ENCODE measurements at regions not wholly inside any gene's neighbourhood (a gene's known extent, or its start where the extent isn't known, plus 50 kb on each side); places are given as distances from the start of the nearest gene placed in this dataset.

DNA sequence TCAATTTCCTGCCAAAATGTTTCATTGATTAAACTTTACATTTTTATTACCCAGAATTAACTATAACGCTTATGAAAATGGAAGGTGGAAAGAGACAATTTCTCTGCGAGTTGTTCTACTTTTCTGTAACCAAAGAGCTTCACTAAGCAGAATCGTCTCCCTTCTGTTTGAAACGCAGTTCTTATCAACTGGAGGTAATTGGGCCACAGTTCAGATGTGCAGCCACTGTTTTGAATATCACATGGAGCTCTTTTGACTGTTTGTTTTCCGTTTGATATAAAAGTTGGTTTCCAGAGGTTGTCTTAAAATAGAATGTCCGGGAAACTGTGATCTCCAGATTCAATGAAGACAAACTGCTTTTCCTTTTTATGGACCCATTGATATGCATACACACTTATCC lies 183.3 kb upstream of the SEL1L start:
- Histone ChIP-seq H3K4me2 (ENCODE audit: low read length) (no peak overlapping the region), H3K4me3 (ENCODE audit: low read depth, low read length, poor library complexity, severe bottlenecking) (no peak overlapping the region), H3K9me3 (ENCODE audit: low read length) (no peaks in the 10 kb centered on the region), H3K4me1 (ENCODE audit: insufficient read depth, low read length, poor library complexity, severe bottlenecking) (no peaks in the 10 kb centered on the region), H3K79me2 (ENCODE audit: insufficient read depth, low read depth, low read length) (no peaks in the 10 kb centered on the region), H2AFZ (ENCODE audit: low read length) (no peak overlapping the region), H3K36me3 (ENCODE audit: insufficient read depth, low read length) (no peaks in the 10 kb centered on the region), H3K9me2 (ENCODE audit: insufficient read depth, low read length) (no peaks in the 10 kb centered on the region), H3K27ac (ENCODE audit: low read depth, low read length, poor library complexity, severe bottlenecking) (no peak overlapping the region), H4K20me1 (ENCODE audit: insufficient read depth, low read length) (no peaks in the 10 kb centered on the region)
- TF ChIP-seq EZH2phosphoT487 (IDR thresholded peaks at IDR 0.05; ENCODE audit: borderline replicate concordance, low read depth, low read length) = no peak
- TF ChIP-seq, protein P1, sequence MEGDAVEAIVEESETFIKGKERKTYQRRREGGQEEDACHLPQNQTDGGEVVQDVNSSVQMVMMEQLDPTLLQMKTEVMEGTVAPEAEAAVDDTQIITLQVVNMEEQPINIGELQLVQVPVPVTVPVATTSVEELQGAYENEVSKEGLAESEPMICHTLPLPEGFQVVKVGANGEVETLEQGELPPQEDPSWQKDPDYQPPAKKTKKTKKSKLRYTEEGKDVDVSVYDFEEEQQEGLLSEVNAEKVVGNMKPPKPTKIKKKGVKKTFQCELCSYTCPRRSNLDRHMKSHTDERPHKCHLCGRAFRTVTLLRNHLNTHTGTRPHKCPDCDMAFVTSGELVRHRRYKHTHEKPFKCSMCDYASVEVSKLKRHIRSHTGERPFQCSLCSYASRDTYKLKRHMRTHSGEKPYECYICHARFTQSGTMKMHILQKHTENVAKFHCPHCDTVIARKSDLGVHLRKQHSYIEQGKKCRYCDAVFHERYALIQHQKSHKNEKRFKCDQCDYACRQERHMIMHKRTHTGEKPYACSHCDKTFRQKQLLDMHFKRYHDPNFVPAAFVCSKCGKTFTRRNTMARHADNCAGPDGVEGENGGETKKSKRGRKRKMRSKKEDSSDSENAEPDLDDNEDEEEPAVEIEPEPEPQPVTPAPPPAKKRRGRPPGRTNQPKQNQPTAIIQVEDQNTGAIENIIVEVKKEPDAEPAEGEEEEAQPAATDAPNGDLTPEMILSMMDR (conservative IDR thresholded peaks at IDR 0.05; ENCODE audit: low read length) = no peak
- DNase-seq (ENCODE audit: low spot score) = no peak
- intact Hi-C loops (cut with micrococcal nuclease; ENCODE audit: unreplicated experiment) = no loop called here
- CTCF ChIA-PET (ENCODE audit: unreplicated experiment) = no interaction called here
- POLR2A ChIA-PET = no interaction called here
- no TSS peak for BruUV-seq (replicated peaks)

DNA sequence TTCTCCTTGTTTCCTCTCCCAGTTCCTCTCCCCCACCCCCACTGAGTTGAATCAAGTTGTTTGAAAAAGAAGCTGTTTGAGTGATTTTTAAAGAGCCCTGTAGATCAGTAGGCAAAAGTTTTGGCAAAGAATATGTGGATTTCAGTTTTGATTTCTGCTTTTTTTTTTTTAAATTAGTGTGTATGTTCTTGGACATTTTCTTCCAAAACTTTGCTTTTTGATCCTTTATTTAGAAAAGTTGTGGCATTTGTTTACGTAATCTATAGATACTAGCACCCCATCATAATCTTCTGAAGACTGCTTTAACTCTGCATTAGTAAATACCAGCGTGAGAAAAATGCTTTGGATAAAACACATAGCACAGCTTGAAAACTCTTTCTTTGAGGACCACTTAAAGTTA lies 190.3 kb upstream of the SEL1L start:
- no peak overlapping the region for H2AFZ ChIP-seq (ENCODE audit: low read length)
- DNase-seq (ENCODE audit: low spot score) = no peak
- ChIA-PET POLR2A (interaction anchor here (2.7 kb wide), 1 partner anchor 9 kb away, joined by 8 read pairs; no protein-coding TSS in a partner anchor), CTCF (ENCODE audit: unreplicated experiment) (no interaction called here)
- H3K79me2 ChIP-seq (ENCODE audit: insufficient read depth, low read depth, low read length) = no peaks in the 10 kb centered on the region
- H3K27ac ChIP-seq (ENCODE audit: low read depth, low read length, poor library complexity, severe bottlenecking) = no peak overlapping the region
- intact Hi-C loops (cut with micrococcal nuclease; ENCODE audit: unreplicated experiment) = no loop called here
- no peaks in the 10 kb centered on the region for H4K20me1 ChIP-seq (ENCODE audit: insufficient read depth, low read length)
- no peak overlapping the region for H3K4me2 ChIP-seq (ENCODE audit: low read length)
- H3K9me2 ChIP-seq (ENCODE audit: insufficient read depth, low read length) = no peaks in the 10 kb centered on the region
- no peaks in the 10 kb centered on the region for H3K36me3 ChIP-seq (ENCODE audit: insufficient read depth, low read length)
- H3K4me3 ChIP-seq (ENCODE audit: low read depth, low read length, poor library complexity, severe bottlenecking) = no peak overlapping the region
- no peaks in the 10 kb centered on the region for H3K9me3 ChIP-seq (ENCODE audit: low read length)
- no peaks in the 10 kb centered on the region for H3K4me1 ChIP-seq (ENCODE audit: insufficient read depth, low read length, poor library complexity, severe bottlenecking)
- no TSS peak for BruUV-seq (replicated peaks)
- TF ChIP-seq, protein P1 (conservative IDR thresholded peaks at IDR 0.05; ENCODE audit: low read length) = no peak
- TF ChIP-seq EZH2phosphoT487 (IDR thresholded peaks at IDR 0.05; ENCODE audit: borderline replicate concordance, low read depth, low read length) = no peak

DNA sequence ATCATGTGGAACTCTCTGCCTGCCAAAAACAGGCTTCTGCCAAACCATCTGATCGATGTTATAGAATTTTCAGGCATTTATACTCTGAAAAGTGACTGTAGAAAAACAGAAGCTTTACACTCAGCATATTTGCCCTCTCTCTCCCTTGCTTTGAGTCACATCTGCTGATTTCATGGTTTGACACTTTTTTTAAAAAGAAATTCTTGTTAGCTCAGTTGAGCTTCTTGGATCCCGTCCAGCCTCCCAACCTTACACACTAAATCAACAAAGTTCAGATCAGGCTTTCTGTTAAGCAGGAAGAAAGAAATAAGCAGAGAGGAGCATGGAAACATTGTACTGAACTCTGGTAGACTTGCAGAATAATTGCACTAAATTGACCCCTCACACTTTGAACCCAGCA lies 193.6 kb upstream of the SEL1L start:
- no peak overlapping the region for H2AFZ ChIP-seq (ENCODE audit: low read length)
- no peak overlapping the region for H3K4me2 ChIP-seq (ENCODE audit: low read length)
- DNase-seq (ENCODE audit: low spot score) = no peak
- no peak overlapping the region for H3K27ac ChIP-seq (ENCODE audit: low read depth, low read length, poor library complexity, severe bottlenecking)
- TF ChIP-seq EZH2phosphoT487 (IDR thresholded peaks at IDR 0.05; ENCODE audit: borderline replicate concordance, low read depth, low read length) = no peak
- TF ChIP-seq, protein P1 (conservative IDR thresholded peaks at IDR 0.05; ENCODE audit: low read length) = no peak
- no peaks in the 10 kb centered on the region for H3K9me3 ChIP-seq (ENCODE audit: low read length)
- ChIA-PET CTCF (ENCODE audit: unreplicated experiment) (no interaction called here), POLR2A (interaction anchor here (0.6 kb wide), 1 partner anchor 11 kb away, joined by 7 read pairs; no protein-coding TSS in a partner anchor)
- no peaks in the 10 kb centered on the region for H3K4me1 ChIP-seq (ENCODE audit: insufficient read depth, low read length, poor library complexity, severe bottlenecking)
- BruUV-seq (replicated peaks) = no TSS peak
- intact Hi-C loops (cut with micrococcal nuclease; ENCODE audit: unreplicated experiment) = no loop called here
- H3K4me3 ChIP-seq (ENCODE audit: low read depth, low read length, poor library complexity, severe bottlenecking) = no peak overlapping the region
- H3K79me2 ChIP-seq (ENCODE audit: insufficient read depth, low read depth, low read length) = no peaks in the 10 kb centered on the region
- H4K20me1 ChIP-seq (ENCODE audit: insufficient read depth, low read length) = no peaks in the 10 kb centered on the region
- no peaks in the 10 kb centered on the region for H3K36me3 ChIP-seq (ENCODE audit: insufficient read depth, low read length)
- H3K9me2 ChIP-seq (ENCODE audit: insufficient read depth, low read length) = no peaks in the 10 kb centered on the region

Data from OCI-LY7 (cell line).